ENCODE measurements at regions not wholly inside any gene's neighbourhood (a gene's known extent, or its start where the extent isn't known, plus 50 kb on each side); places are given as distances from the start of the nearest gene placed in this dataset.

GRCh38 chr2:195477248-195477995 lies 179.6 kb upstream of the SLC39A10 start:
- Histone ChIP-seq H4K5ac (ENCODE audit: insufficient read length, low read depth, low read length) (no peak overlapping the region), H3K4me2 (ENCODE audit: insufficient read depth in 1 of 2, low read depth in 2 of 2, low read length in 2 of 2) (no peak overlapping the region), H2AK5ac (ENCODE audit: low read depth, low read length) (no peak overlapping the region), H3K79me1 (ENCODE audit: low read depth, low read length) (no peaks in the 10 kb centered on the region), H3K23ac (ENCODE audit: insufficient read length) (no peak overlapping the region), H2BK15ac (ENCODE audit: low read length) (no peak overlapping the region), H2BK12ac (ENCODE audit: low read depth, low read length) (no peak overlapping the region), H3K23me2 (ENCODE audit: low read depth, low read length) (no peaks in the 10 kb centered on the region; the same call in 1 of the 2 replicates), H3K27ac (ENCODE audit: low read depth, low read length) (no peak overlapping the region), H3K4ac (replicated peaks; ENCODE audit: insufficient read length, low read depth, low read length) (no peak overlapping the region), H3K18ac (ENCODE audit: extremely low read depth, low read length) (no peak overlapping the region), H2AFZ (ENCODE audit: low read length) (no peak overlapping the region), H3K9me3 (ENCODE audit: insufficient read depth in 2 of 2, low read depth in 1 of 2, low read length in 1 of 2) (no peaks in the 10 kb centered on the region), H4K8ac (ENCODE audit: extremely low read depth, insufficient read depth, low read length) (no peak overlapping the region), H3K14ac (ENCODE audit: insufficient read length) (no peak overlapping the region), H3K9ac (replicated peaks in 1 of 4; ENCODE audit: extremely low read depth in 1 of 4, low read depth in 3 of 4, low read length in 3 of 4) (no peak overlapping the region), H3K79me2 (ENCODE audit: control insufficient read depth in 1 of 2, insufficient read depth in 2 of 2, low read length in 2 of 2) (no peaks in the 10 kb centered on the region), H4K91ac (replicated peaks; ENCODE audit: insufficient read length, low read length) (no peak overlapping the region), H2BK5ac (ENCODE audit: low read depth, low read length) (no peak overlapping the region), H3K4me1 (replicated peaks in 1 of 4; ENCODE audit: control insufficient read depth in 3 of 4, insufficient read depth in 4 of 4, low read length in 3 of 4) (no peaks in the 10 kb centered on the region), H2BK120ac (replicated peaks; ENCODE audit: low read depth, low read length) (no peak overlapping the region), H3K36me3 (ENCODE audit: control insufficient read depth in 2 of 4, insufficient read depth in 4 of 4, low read length in 3 of 4) (no peaks in the 10 kb centered on the region), H3K56ac (replicated peaks; ENCODE audit: insufficient read length, low read depth, low read length) (no peak overlapping the region), H4K20me1 (replicated peaks in 1 of 2; ENCODE audit: control insufficient read depth in 1 of 2, insufficient read depth in 2 of 2, low read length in 2 of 2) (no peaks in the 10 kb centered on the region), H3K27me3 (replicated peaks in 1 of 4; ENCODE audit: control insufficient read depth in 3 of 4, extremely low read depth in 1 of 4, insufficient read depth in 3 of 4, low read length in 3 of 4) (no peaks in the 10 kb centered on the region), H2BK20ac (ENCODE audit: low read length) (no peak overlapping the region), H3K4me3 (ENCODE audit: extremely low read depth in 1 of 4, insufficient read depth in 2 of 4, low read depth in 3 of 4, low read length in 4 of 4) (no peak overlapping the region)
- CTCF ChIA-PET (ENCODE audit: partially characterized antibody), result interaction anchor here (0.7 to 1.1 kb wide), 2 partner anchors 20 to 183 kb away, joined by 3 read pairs; no protein-coding TSS in a partner anchor
- FAIRE-seq, result no peak
- 95% methylated on average over 2 of the region's 2 CpGs; no CpG with 5 or more reads in 1 of the 2 experiments for WGBS, 2 experiments (ENCODE audit: extremely low coverage in 1 of 2, insufficient coverage in 1 of 2, insufficient read length in 1 of 2, insufficient replicate concordance in 2 of 2, low coverage in 1 of 2, low lambda C conversion rate in 2 of 2, missing lambda C conversion rate in 1 of 2)
- DNase-seq (ENCODE audit: low read depth in 1 of 2, low spot score in 2 of 2), result no peak
- POLR2A ChIA-PET (ENCODE audit: partially characterized antibody), result no interaction called here
- no peak for TF ChIP-seq HDAC2 (IDR thresholded peaks at IDR 0.05; ENCODE audit: borderline replicate concordance in 1 of 2, low read depth in 2 of 2, low read length in 2 of 2)
